Keratinocyte (primary cell): ENCODE measurements at regions not wholly inside any gene's neighbourhood (a gene's known extent, or its start where the extent isn't known, plus 50 kb on each side); places are given as distances from the start of the nearest gene placed in this dataset.

Experiments used
- DNase-seq: peaks from one replicate; pipeline ENCODE4 v3.0.0-alpha.2; 2011; ENCODE audit warnings: low read depth, missing footprints, low spot score
- FAIRE-seq: peaks from 2 replicates; lab custom pipeline; 2011; peaks lifted over from hg19 to GRCh38; lab: Jason Lieb, UNC
- H2AFZ ChIP-seq: 2 replicates; pipeline ENCODE4 v1.6.0; 2012; ENCODE audit warnings: low read length, control low read depth, inconsistent platforms; ENCODE audit not compliant: control insufficient read depth
- H3K27ac ChIP-seq: 2 replicates; pipeline ENCODE4 v1.5.1; 2011; ENCODE audit warnings: low read length; ENCODE audit not compliant: control insufficient read depth, insufficient read depth
- H3K27me3 ChIP-seq: 3 replicates; pipeline ENCODE4 v1.6.0; 2011; ENCODE audit warnings: low read length; ENCODE audit not compliant: control insufficient read depth, insufficient read depth; ENCODE audit errors: extremely low read depth
- H3K36me3 ChIP-seq, 2 experiments: 2 replicates in 1 of 2; 3 replicates in 1 of 2; pipeline ENCODE4 v1.5.1; 2011; ENCODE audit warnings: low read length in 2 of 2, mild to moderate bottlenecking in 1 of 2; ENCODE audit not compliant: control insufficient read depth in 2 of 2, insufficient read depth in 2 of 2; ENCODE audit errors: extremely low read depth in 1 of 2
- H3K4me1 ChIP-seq: 3 replicates; pipeline ENCODE4 v1.5.1; 2011; ENCODE audit warnings: low read length; ENCODE audit not compliant: control insufficient read depth, insufficient read depth; ENCODE audit errors: extremely low read depth
- H3K4me2 ChIP-seq: 3 replicates; pipeline ENCODE4 v1.6.0; 2011; ENCODE audit warnings: low read depth, low read length; ENCODE audit not compliant: control insufficient read depth, insufficient read depth; ENCODE audit errors: extremely low read depth
- H3K4me3 ChIP-seq, 3 experiments: fragments of 200-600 bp in 1 of 3; sonication (generic) in 1 of 3; 2 replicates in 2 of 3; 3 replicates in 1 of 3; pipeline ENCODE4 v1.5.1; 2011 to 2016; ENCODE audit warnings: low read length in 3 of 3, mild to moderate bottlenecking in 3 of 3, control low read depth in 2 of 3, inconsistent platforms in 1 of 3, low read depth in 1 of 3, mixed read lengths in 1 of 3, mixed run types in 1 of 3, moderate library complexity in 1 of 3; ENCODE audit not compliant: control insufficient read depth in 2 of 3, insufficient read depth in 2 of 3; ENCODE audit errors: extremely low read depth in 1 of 3
- H3K79me2 ChIP-seq: 2 replicates; pipeline ENCODE4 v1.6.0; 2012; ENCODE audit warnings: low read length; ENCODE audit not compliant: control insufficient read depth, insufficient read depth
- H3K9ac ChIP-seq: 3 replicates; pipeline ENCODE4 v1.6.0; 2011; ENCODE audit warnings: low read length; ENCODE audit not compliant: control insufficient read depth, insufficient read depth; ENCODE audit errors: extremely low read depth
- H3K9me1 ChIP-seq: 3 replicates; pipeline ENCODE4 v1.6.0; 2011; ENCODE audit warnings: low read length; ENCODE audit not compliant: control insufficient read depth, insufficient read depth; ENCODE audit errors: extremely low read depth
- H3K9me3 ChIP-seq: 2 replicates; pipeline ENCODE4 v1.5.1; 2012; ENCODE audit warnings: low read depth, low read length; ENCODE audit not compliant: control insufficient read depth
- H4K20me1 ChIP-seq: 3 replicates; pipeline ENCODE4 v1.6.0; 2011; ENCODE audit warnings: low read length; ENCODE audit not compliant: control insufficient read depth, insufficient read depth; ENCODE audit errors: extremely low read depth
- CTCF ChIP-seq, 3 experiments: IDR thresholded peaks in 1 of 3; conservative IDR thresholded peaks in 1 of 3; optimal IDR thresholded peaks in 1 of 3; 2 replicates in 2 of 3; 3 replicates in 1 of 3; pipeline versions ENCODE3 to v1.5.1; 2011; ENCODE audit warnings: low read length in 3 of 3, mild to moderate bottlenecking in 3 of 3, moderate library complexity in 2 of 3, control low read depth in 1 of 3, inconsistent platforms in 1 of 3; ENCODE audit not compliant: insufficient read depth in 2 of 3; ENCODE audit errors: extremely low read depth in 1 of 3
- EZH2 ChIP-seq: IDR thresholded peaks from one replicate; pipeline ENCODE4 v1.6.1; 2012; ENCODE audit warnings: inconsistent platforms, mild to moderate bottlenecking, low read length, moderate library complexity
- dilution Hi-C: fragments of 300-500 bp; cut with MboI; formaldehyde crosslinking; loops from one replicate; pipeline ENCODE4 v1.7.0; 2020; ENCODE audit warnings: low sequenced_read_pairs; ENCODE audit not compliant: extremely low pct_ligation_motif_present

- no peaks in the 10 kb centered on the region for H4K20me1 ChIP-seq
- FAIRE-seq (no peak), DNase-seq (no peak)
- H3K27me3 ChIP-seq, result no peaks in the 10 kb centered on the region
- no peaks in the 10 kb centered on the region for H3K79me2 ChIP-seq
- H3K4me1 ChIP-seq, result peaks cover 15% of the 10 kb centered on the region
- TF ChIP-seq EZH2 (no peak), CTCF (optimal IDR thresholded peaks at IDR 0.05 in 1 of 3, IDR thresholded peaks at IDR 0.05 in 1 of 3, conservative IDR thresholded peaks at IDR 0.05 in 1 of 3; ENCODE audit: extremely low read depth in 1 of 3, insufficient read depth in 2 of 3, low read length in 3 of 3) (no peak)
- no peaks in the 10 kb centered on the region for H3K9me3 ChIP-seq
- no peak overlapping the region for H2AFZ ChIP-seq
- no peaks in the 10 kb centered on the region for H3K36me3 ChIP-seq
- no peak overlapping the region for H3K4me2 ChIP-seq
- H3K9ac ChIP-seq, result no peak overlapping the region
- dilution Hi-C loops, result no loop called here
- H3K27ac ChIP-seq, result no peak overlapping the region
- no peak overlapping the region for H3K4me3 ChIP-seq
- no peaks in the 10 kb centered on the region for H3K9me1 ChIP-seq
Observed at GRCh38 chr2:7826656-7827055, 855.2 kb upstream of the ID2 start.

- FAIRE-seq (no peak), DNase-seq (no peak)
- no peaks in the 10 kb centered on the region for H3K9me1 ChIP-seq
- H3K4me1 ChIP-seq, result peaks cover 15% of the 10 kb centered on the region
- no peak overlapping the region for H3K9ac ChIP-seq
- no peaks in the 10 kb centered on the region for H4K20me1 ChIP-seq
- no peaks in the 10 kb centered on the region for H3K27me3 ChIP-seq
- no peak for TF ChIP-seq EZH2
- no peak for TF ChIP-seq CTCF (optimal IDR thresholded peaks at IDR 0.05 in 1 of 3, IDR thresholded peaks at IDR 0.05 in 1 of 3, conservative IDR thresholded peaks at IDR 0.05 in 1 of 3; ENCODE audit: extremely low read depth in 1 of 3, insufficient read depth in 2 of 3, low read length in 3 of 3)
- no peaks in the 10 kb centered on the region for H3K9me3 ChIP-seq
- no peaks in the 10 kb centered on the region for H3K79me2 ChIP-seq
- dilution Hi-C loops, result no loop called here
- H3K4me2 ChIP-seq, result no peak overlapping the region
- H3K27ac ChIP-seq, result no peak overlapping the region
- no peaks in the 10 kb centered on the region for H3K36me3 ChIP-seq
- no peak overlapping the region for H2AFZ ChIP-seq
- H3K4me3 ChIP-seq, result no peak overlapping the region
Observed at GRCh38 chr2:7829241-7829640, 852.6 kb upstream of the ID2 start.
